HepG2 (cell line): ENCODE measurements at regions not wholly inside any gene's neighbourhood (a gene's known extent, or its start where the extent isn't known, plus 50 kb on each side); places are given as distances from the start of the nearest gene placed in this dataset.
A peak's percentile ranks its signal among the peaks of the same experiment; 100 is the strongest.

ENCODE experiments used
- ATAC-seq: fragments of 200-7000 bp; cut with Tn5 transposase; 3 replicates; pipeline ENCODE4 v1.9.1; 2020; ENCODE audit warnings: mild to moderate bottlenecking, moderate library complexity
- BruUV-seq: library from RNA; stranded (reverse); fragments of 400-500 nt; replicated peaks from 2 replicates; lab custom pipeline; 2021; lab: Mats Ljungman, UMichigan
- CTCF ChIA-PET: fragments of 300-600 bp; formaldehyde crosslinking; extraction: SDS; loops from one replicate; lab custom pipeline; 2021; ENCODE audit warnings: low total read pairs, inconsistent platforms, low intra/inter-chr PET ratio; lab: Yijun Ruan, JAX
- POLR2A ChIA-PET: fragments of 350-600 bp; sonication (Branson Sonifier 250); formaldehyde crosslinking; loops from one replicate; lab custom pipeline; 2020; ENCODE audit warnings: antibody characterized with exemption, inconsistent platforms; lab: Yijun Ruan, JAX
- DNase-seq: peaks from one replicate; pipeline ENCODE4 v3.0.0-alpha.2; 2015; ENCODE audit warnings: low spot score
- FAIRE-seq: peaks from 3 replicates; lab custom pipeline; 2011; peaks lifted over from hg19 to GRCh38; lab: Jason Lieb, UNC
- H2AFZ ChIP-seq: one replicate; pipeline ENCODE4 v1.6.1; 2011; ENCODE audit warnings: low read length, inconsistent platforms
- H3K27ac ChIP-seq: fragments of 300-600 bp; 3 replicates; pipeline ENCODE4 v1.8.0; 2011; ENCODE audit warnings: mixed run types, mild to moderate bottlenecking, mixed read lengths, low read length, inconsistent platforms; ENCODE audit not compliant: insufficient read depth; ENCODE audit errors: extremely low read length
- H3K27me3 ChIP-seq, 2 experiments: fragments of 200-600 bp in 1 of 2; 2 replicates in 1 of 2; 3 replicates in 1 of 2; pipeline versions ENCODE4 v1.6.0 to v1.8.0; 2011; ENCODE audit warnings: low read length in 2 of 2, mild to moderate bottlenecking in 2 of 2, moderate library complexity in 2 of 2, inconsistent platforms in 1 of 2; ENCODE audit not compliant: insufficient read depth in 2 of 2, control insufficient read depth in 1 of 2
- H3K36me3 ChIP-seq, 2 experiments: fragments of 200-600 bp in 1 of 2; replicated peaks in 1 of 2; 2 replicates in 1 of 2; 3 replicates in 1 of 2; pipeline versions ENCODE4 v1.5.1 to v1.8.0; 2011; ENCODE audit warnings: low read length in 2 of 2, inconsistent platforms in 1 of 2; ENCODE audit not compliant: insufficient read depth in 2 of 2, control insufficient read depth in 1 of 2
- H3K4me1 ChIP-seq: 2 replicates; pipeline ENCODE4 v1.5.1; 2012; ENCODE audit warnings: low read length, inconsistent platforms; ENCODE audit not compliant: insufficient read depth
- H3K4me2 ChIP-seq: 2 replicates; pipeline ENCODE4 v1.6.0; 2011; ENCODE audit warnings: low read depth, low read length, inconsistent platforms
- H3K4me3 ChIP-seq, 3 experiments: fragments of 200-600 bp in 1 of 3; sonication (generic), shearing (Covaris generic) in 1 of 3; replicated peaks in 1 of 3; 2 replicates each; pipeline ENCODE4 v1.5.1; 2011 to 2016; ENCODE audit warnings: low read length in 3 of 3, inconsistent platforms in 2 of 3, low read depth in 2 of 3, mild to moderate bottlenecking in 2 of 3, control low read depth in 1 of 3, mixed read lengths in 1 of 3; ENCODE audit not compliant: insufficient read depth in 1 of 3
- H3K79me2 ChIP-seq: one replicate; pipeline ENCODE4 v1.6.1; 2011; ENCODE audit warnings: low read length, inconsistent platforms; ENCODE audit not compliant: insufficient read depth
- H3K9ac ChIP-seq: 2 replicates; pipeline ENCODE4 v1.6.0; 2011; ENCODE audit warnings: mild to moderate bottlenecking, low read depth, low read length, inconsistent platforms; ENCODE audit not compliant: insufficient read depth
- H3K9me3 ChIP-seq: 2 replicates; pipeline ENCODE4 v1.5.1; 2012; ENCODE audit warnings: mild to moderate bottlenecking, low read length
- H4K20me1 ChIP-seq: 2 replicates; pipeline ENCODE4 v1.6.0; 2011; ENCODE audit warnings: inconsistent platforms, mild to moderate bottlenecking, low read length, moderate library complexity; ENCODE audit not compliant: insufficient read depth
- ZBTB21 ChIP-seq: sonication (generic); formaldehyde crosslinking; IDR thresholded peaks from 2 replicates; pipeline ENCODE4 v1.4.0; 2020; ENCODE audit warnings: missing genetic modification reagents
- ZNF7 ChIP-seq: IDR thresholded peaks from 2 replicates; pipeline ENCODE4 v1.6.1; 2016; ENCODE audit warnings: missing biosample characterization, missing genetic modification reagents
- WGBS: methylation state at CpG from one replicate; pipeline ENCODE4 v1.1.6; 2017; ENCODE audit warnings: low lambda C conversion rate; 5-methylcytosine and 5-hydroxymethylcytosine counted together
- in situ Hi-C: cut with HindIII; loops from 2 replicates; pipeline ENCODE4 v1.10.0; 2017; ENCODE audit warnings: low pct_unique_long_range_greater_than_20kb; ENCODE audit not compliant: extremely low pct_ligation_motif_present
- intact Hi-C: fragments of 100-400 bp; cut with micrococcal nuclease; formaldehyde crosslinking; loops from one replicate; pipeline ENCODE4 v1.10.0; 2022; ENCODE audit not compliant: unreplicated experiment
- TF ChIP-seq, protein P1 (sequence below): sonication (generic); formaldehyde crosslinking; IDR thresholded peaks from 2 replicates; pipeline ENCODE4 v1.8.1; 2022; ENCODE audit warnings: mild to moderate bottlenecking, missing genetic modification reagents
- TF ChIP-seq, protein P2 (sequence below): sonication (generic); formaldehyde crosslinking; IDR thresholded peaks from 2 replicates; pipeline ENCODE4 v1.5.0; 2020; ENCODE audit warnings: mild to moderate bottlenecking, missing genetic modification reagents, borderline replicate concordance
- TF ChIP-seq, protein P3 (sequence below): sonication (generic); formaldehyde crosslinking; IDR thresholded peaks from 2 replicates; pipeline ENCODE4 v1.8.1; 2023; ENCODE audit warnings: mild to moderate bottlenecking, missing genetic modification reagents

DNA sequence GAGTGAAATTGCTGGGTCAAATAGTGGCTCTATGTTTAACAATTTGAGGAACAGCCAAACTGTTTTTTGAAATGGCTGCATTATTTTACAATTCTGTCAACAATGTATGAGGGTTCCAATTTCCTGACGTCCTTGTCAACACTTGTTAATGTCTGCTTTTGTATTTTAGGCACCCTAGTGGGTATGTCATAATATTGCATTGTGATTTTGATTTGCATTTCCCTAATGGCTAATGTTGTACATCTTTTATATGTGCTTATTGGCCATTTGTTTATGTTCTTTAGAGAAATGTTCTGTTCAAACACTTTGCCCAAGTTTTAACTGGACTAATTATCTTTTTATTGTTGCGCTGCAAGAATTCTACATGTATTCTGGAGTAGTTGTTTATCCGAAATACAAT, 93.2 kb downstream of the GPR65 start:
- intact Hi-C loops: no loop called here

More for the DNA sequence above, 93.2 kb downstream of the GPR65 start:
- Histone ChIP-seq H3K79me2 (no peaks in the 10 kb centered on the region), H3K27me3 (no peaks in the 10 kb centered on the region), H3K36me3 (peaks cover 0 to 4% of the 10 kb centered on the region in 2 experiments; a peak in 1 of 5 replicates), H3K9ac (no peak overlapping the region), H3K4me1 (no peaks in the 10 kb centered on the region), H4K20me1 (no peaks in the 10 kb centered on the region), H3K4me2 (no peak overlapping the region)
- BruUV-seq: no TSS peak
- no peak for FAIRE-seq
- CTCF ChIA-PET: no interaction called here
- POLR2A ChIA-PET: no interaction called here
- TF ChIP-seq ZBTB21 (no peak), ZNF7 (CRISPR knock-in tag) (peak; percentile 97)
- TF ChIP-seq, protein P1, sequence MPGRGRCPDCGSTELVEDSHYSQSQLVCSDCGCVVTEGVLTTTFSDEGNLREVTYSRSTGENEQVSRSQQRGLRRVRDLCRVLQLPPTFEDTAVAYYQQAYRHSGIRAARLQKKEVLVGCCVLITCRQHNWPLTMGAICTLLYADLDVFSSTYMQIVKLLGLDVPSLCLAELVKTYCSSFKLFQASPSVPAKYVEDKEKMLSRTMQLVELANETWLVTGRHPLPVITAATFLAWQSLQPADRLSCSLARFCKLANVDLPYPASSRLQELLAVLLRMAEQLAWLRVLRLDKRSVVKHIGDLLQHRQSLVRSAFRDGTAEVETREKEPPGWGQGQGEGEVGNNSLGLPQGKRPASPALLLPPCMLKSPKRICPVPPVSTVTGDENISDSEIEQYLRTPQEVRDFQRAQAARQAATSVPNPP (CRISPR knock-in tag): no peak
- TF ChIP-seq, protein P2, sequence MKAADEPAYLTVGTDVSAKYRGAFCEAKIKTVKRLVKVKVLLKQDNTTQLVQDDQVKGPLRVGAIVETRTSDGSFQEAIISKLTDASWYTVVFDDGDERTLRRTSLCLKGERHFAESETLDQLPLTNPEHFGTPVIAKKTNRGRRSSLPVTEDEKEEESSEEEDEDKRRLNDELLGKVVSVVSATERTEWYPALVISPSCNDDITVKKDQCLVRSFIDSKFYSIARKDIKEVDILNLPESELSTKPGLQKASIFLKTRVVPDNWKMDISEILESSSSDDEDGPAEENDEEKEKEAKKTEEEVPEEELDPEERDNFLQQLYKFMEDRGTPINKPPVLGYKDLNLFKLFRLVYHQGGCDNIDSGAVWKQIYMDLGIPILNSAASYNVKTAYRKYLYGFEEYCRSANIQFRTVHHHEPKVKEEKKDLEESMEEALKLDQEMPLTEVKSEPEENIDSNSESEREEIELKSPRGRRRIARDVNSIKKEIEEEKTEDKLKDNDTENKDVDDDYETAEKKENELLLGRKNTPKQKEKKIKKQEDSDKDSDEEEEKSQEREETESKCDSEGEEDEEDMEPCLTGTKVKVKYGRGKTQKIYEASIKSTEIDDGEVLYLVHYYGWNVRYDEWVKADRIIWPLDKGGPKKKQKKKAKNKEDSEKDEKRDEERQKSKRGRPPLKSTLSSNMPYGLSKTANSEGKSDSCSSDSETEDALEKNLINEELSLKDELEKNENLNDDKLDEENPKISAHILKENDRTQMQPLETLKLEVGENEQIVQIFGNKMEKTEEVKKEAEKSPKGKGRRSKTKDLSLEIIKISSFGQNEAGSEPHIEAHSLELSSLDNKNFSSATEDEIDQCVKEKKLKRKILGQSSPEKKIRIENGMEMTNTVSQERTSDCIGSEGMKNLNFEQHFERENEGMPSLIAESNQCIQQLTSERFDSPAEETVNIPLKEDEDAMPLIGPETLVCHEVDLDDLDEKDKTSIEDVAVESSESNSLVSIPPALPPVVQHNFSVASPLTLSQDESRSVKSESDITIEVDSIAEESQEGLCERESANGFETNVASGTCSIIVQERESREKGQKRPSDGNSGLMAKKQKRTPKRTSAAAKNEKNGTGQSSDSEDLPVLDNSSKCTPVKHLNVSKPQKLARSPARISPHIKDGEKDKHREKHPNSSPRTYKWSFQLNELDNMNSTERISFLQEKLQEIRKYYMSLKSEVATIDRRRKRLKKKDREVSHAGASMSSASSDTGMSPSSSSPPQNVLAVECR (CRISPR knock-in tag): no peak
- TF ChIP-seq, protein P3, sequence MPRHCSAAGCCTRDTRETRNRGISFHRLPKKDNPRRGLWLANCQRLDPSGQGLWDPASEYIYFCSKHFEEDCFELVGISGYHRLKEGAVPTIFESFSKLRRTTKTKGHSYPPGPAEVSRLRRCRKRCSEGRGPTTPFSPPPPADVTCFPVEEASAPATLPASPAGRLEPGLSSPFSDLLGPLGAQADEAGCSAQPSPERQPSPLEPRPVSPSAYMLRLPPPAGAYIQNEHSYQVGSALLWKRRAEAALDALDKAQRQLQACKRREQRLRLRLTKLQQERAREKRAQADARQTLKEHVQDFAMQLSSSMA (CRISPR knock-in tag): no peak
- TF ChIP-seq, all 625 proteins: peak for 1
- Histone ChIP-seq H3K27ac (no peak overlapping the region), H2AFZ (no peak overlapping the region), H3K4me3 (no peak overlapping the region), H3K9me3 (no peaks in the 10 kb centered on the region)
- ATAC-seq: no peak
- in situ Hi-C loops: no loop called here
- WGBS: 92% methylated on average over 3 of the region's 3 CpGs
- DNase-seq: no peak
